ENCODE measurements at regions not wholly inside any gene's neighbourhood (a gene's known extent, or its start where the extent isn't known, plus 50 kb on each side); places are given as distances from the start of the nearest gene placed in this dataset.

DNA sequence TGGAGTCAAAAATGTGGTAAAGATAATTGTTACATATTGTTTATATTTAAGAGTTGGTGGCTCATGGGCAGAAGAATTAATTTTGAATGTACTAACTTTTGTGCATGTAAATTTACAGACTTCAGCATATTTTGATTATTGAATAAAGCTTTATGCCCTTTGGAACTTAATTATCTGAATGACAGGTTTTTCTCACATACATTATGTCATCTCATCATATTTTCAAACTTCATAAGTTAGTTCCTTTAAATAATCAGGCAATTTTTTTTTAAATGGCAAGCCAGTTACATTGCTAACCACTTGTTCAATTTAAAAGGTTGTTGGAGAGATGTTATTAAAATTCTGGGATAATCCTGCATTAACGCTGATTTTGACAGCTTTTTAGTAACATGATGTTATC, 184.6 kb upstream of the EDIL3 start (continued):
- TF ChIP-seq, protein P1, sequence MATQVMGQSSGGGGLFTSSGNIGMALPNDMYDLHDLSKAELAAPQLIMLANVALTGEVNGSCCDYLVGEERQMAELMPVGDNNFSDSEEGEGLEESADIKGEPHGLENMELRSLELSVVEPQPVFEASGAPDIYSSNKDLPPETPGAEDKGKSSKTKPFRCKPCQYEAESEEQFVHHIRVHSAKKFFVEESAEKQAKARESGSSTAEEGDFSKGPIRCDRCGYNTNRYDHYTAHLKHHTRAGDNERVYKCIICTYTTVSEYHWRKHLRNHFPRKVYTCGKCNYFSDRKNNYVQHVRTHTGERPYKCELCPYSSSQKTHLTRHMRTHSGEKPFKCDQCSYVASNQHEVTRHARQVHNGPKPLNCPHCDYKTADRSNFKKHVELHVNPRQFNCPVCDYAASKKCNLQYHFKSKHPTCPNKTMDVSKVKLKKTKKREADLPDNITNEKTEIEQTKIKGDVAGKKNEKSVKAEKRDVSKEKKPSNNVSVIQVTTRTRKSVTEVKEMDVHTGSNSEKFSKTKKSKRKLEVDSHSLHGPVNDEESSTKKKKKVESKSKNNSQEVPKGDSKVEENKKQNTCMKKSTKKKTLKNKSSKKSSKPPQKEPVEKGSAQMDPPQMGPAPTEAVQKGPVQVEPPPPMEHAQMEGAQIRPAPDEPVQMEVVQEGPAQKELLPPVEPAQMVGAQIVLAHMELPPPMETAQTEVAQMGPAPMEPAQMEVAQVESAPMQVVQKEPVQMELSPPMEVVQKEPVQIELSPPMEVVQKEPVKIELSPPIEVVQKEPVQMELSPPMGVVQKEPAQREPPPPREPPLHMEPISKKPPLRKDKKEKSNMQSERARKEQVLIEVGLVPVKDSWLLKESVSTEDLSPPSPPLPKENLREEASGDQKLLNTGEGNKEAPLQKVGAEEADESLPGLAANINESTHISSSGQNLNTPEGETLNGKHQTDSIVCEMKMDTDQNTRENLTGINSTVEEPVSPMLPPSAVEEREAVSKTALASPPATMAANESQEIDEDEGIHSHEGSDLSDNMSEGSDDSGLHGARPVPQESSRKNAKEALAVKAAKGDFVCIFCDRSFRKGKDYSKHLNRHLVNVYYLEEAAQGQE (IDR thresholded peaks at IDR 0.05) = no peak
- TF ChIP-seq, protein P2, sequence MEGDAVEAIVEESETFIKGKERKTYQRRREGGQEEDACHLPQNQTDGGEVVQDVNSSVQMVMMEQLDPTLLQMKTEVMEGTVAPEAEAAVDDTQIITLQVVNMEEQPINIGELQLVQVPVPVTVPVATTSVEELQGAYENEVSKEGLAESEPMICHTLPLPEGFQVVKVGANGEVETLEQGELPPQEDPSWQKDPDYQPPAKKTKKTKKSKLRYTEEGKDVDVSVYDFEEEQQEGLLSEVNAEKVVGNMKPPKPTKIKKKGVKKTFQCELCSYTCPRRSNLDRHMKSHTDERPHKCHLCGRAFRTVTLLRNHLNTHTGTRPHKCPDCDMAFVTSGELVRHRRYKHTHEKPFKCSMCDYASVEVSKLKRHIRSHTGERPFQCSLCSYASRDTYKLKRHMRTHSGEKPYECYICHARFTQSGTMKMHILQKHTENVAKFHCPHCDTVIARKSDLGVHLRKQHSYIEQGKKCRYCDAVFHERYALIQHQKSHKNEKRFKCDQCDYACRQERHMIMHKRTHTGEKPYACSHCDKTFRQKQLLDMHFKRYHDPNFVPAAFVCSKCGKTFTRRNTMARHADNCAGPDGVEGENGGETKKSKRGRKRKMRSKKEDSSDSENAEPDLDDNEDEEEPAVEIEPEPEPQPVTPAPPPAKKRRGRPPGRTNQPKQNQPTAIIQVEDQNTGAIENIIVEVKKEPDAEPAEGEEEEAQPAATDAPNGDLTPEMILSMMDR (IDR thresholded peaks at IDR 0.05; ENCODE audit: low read depth, low read length, missing input control) = no peak

DNA sequence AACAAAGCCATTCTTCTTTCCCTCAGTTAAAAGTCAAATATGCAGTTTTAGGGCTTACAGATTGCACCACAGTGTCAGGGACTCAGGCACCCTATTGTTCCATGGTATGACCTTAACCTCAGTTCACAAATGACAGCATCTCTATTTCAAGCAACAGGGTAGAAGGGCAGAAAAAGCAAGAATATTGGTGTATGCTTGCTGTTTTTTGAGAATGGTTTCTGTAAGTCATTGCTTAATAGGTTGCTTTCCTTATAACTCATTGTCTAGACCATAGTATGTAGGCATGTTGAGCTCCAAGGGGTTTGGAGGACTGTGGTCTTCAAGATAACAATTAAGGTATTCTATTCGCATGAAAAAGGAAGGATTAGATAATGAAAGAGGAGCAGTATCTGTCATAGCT, 183.5 kb upstream of the EDIL3 start:
- H3K27ac ChIP-seq (ENCODE audit: low read depth in 1 of 2, low read length in 2 of 2) = no peak overlapping the region
- H3K9ac ChIP-seq (ENCODE audit: low read depth in 1 of 2, low read length in 2 of 2) = no peak overlapping the region
- H3K9me3 ChIP-seq (ENCODE audit: control insufficient read depth in 4 of 4, low read length in 3 of 4) = no peaks in the 10 kb centered on the region
- H3K4me1 ChIP-seq (ENCODE audit: control insufficient read depth in 4 of 4, insufficient read depth in 4 of 4, low read length in 3 of 4) = no peaks in the 10 kb centered on the region
- WGBS = 61% methylated on average over 1 of the region's 1 CpG
- no peaks in the 10 kb centered on the region for H3K36me3 ChIP-seq (ENCODE audit: control insufficient read depth in 4 of 4, insufficient read depth in 3 of 4, low read depth in 1 of 4, low read length in 3 of 4)
- no peak overlapping the region for H3K4me3 ChIP-seq (ENCODE audit: low read depth in 1 of 3, low read length in 3 of 3)
- no peaks in the 10 kb centered on the region for H3K27me3 ChIP-seq (ENCODE audit: control insufficient read depth in 4 of 4, insufficient read depth in 4 of 4, low read length in 3 of 4)
- DNase-seq (ENCODE audit: low spot score) = no peak
- no peak for TF ChIP-seq JUND (IDR thresholded peaks at IDR 0.05)
- no peak for TF ChIP-seq HNF4A (conservative IDR thresholded peaks at IDR 0.05)
- TF ChIP-seq, protein P3, sequence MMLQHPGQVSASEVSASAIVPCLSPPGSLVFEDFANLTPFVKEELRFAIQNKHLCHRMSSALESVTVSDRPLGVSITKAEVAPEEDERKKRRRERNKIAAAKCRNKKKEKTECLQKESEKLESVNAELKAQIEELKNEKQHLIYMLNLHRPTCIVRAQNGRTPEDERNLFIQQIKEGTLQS (IDR thresholded peaks at IDR 0.05) = no peak
- TF ChIP-seq NR2F2 (IDR thresholded peaks at IDR 0.05) = no peak
- TF ChIP-seq HNF4G (IDR thresholded peaks at IDR 0.05) = no peak

DNA sequence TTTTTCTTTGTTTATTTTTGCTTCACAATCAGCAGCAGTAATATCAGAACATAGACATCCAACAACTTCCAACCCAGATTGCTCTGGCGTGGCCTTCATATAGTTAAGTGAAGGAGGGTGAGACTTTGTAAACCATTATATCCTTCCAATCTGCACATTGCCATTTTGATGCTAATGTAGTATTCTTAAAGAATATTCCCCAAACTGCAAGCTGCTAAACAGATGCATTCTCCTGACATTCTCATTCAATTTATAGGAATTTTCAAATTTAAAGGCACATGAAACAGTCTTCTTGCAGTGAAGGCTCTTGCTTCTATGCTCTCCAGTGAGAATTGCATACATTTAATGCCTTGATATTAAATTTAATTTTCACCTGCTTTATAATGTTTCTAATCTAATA, 181.2 kb upstream of the EDIL3 start:
- 48% methylated on average over 1 of the region's 1 CpG for WGBS
- Histone ChIP-seq H3K27ac (ENCODE audit: low read depth in 1 of 2, low read length in 2 of 2) (no peak overlapping the region), H3K9ac (ENCODE audit: low read depth in 1 of 2, low read length in 2 of 2) (no peak overlapping the region), H3K9me3 (ENCODE audit: control insufficient read depth in 4 of 4, low read length in 3 of 4) (peaks cover 0 to 3% (median 0%) of the 10 kb centered on the region in 4 donors), H3K4me1 (ENCODE audit: control insufficient read depth in 4 of 4, insufficient read depth in 4 of 4, low read length in 3 of 4) (no peaks in the 10 kb centered on the region), H3K27me3 (ENCODE audit: control insufficient read depth in 4 of 4, insufficient read depth in 4 of 4, low read length in 3 of 4) (no peaks in the 10 kb centered on the region), H3K36me3 (ENCODE audit: control insufficient read depth in 4 of 4, insufficient read depth in 3 of 4, low read depth in 1 of 4, low read length in 3 of 4) (no peaks in the 10 kb centered on the region), H3K4me3 (ENCODE audit: low read depth in 1 of 3, low read length in 3 of 3) (no peak overlapping the region)
- no peak for DNase-seq (ENCODE audit: low spot score)
- TF ChIP-seq FOXA1 (IDR thresholded peaks at IDR 0.05) (no peak), EGR1 (IDR thresholded peaks at IDR 0.05; ENCODE audit: low read depth in 2 of 2) (no peak), TAF1 (conservative IDR thresholded peaks at IDR 0.05) (no peak), RAD21 (IDR thresholded peaks at IDR 0.05) (no peak), GABPA (IDR thresholded peaks at IDR 0.05 in 1 of 2, conservative IDR thresholded peaks at IDR 0.05 in 1 of 2) (no peak), JUND (IDR thresholded peaks at IDR 0.05) (no peak), FOXA2 (IDR thresholded peaks at IDR 0.05) (no peak), RXRA (IDR thresholded peaks at IDR 0.05) (no peak), HNF4A (conservative IDR thresholded peaks at IDR 0.05) (no peak), HNF4G (IDR thresholded peaks at IDR 0.05) (no peak)
- TF ChIP-seq, protein P3 (IDR thresholded peaks at IDR 0.05) = no peak
- TF ChIP-seq, protein P4, sequence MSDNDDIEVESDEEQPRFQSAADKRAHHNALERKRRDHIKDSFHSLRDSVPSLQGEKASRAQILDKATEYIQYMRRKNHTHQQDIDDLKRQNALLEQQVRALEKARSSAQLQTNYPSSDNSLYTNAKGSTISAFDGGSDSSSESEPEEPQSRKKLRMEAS (IDR thresholded peaks at IDR 0.05) = no peak
- TF ChIP-seq, protein P2 (IDR thresholded peaks at IDR 0.05; ENCODE audit: low read depth, low read length, missing input control) = no peak
- TF ChIP-seq, protein P1 (IDR thresholded peaks at IDR 0.05) = no peak
- TF ChIP-seq, protein P5, sequence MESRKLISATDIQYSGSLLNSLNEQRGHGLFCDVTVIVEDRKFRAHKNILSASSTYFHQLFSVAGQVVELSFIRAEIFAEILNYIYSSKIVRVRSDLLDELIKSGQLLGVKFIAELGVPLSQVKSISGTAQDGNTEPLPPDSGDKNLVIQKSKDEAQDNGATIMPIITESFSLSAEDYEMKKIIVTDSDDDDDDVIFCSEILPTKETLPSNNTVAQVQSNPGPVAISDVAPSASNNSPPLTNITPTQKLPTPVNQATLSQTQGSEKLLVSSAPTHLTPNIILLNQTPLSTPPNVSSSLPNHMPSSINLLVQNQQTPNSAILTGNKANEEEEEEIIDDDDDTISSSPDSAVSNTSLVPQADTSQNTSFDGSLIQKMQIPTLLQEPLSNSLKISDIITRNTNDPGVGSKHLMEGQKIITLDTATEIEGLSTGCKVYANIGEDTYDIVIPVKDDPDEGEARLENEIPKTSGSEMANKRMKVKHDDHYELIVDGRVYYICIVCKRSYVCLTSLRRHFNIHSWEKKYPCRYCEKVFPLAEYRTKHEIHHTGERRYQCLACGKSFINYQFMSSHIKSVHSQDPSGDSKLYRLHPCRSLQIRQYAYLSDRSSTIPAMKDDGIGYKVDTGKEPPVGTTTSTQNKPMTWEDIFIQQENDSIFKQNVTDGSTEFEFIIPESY (IDR thresholded peaks at IDR 0.05) = no peak

All from liver (tissue), 8 donors.